ENCODE measurements at regions not wholly inside any gene's neighbourhood (a gene's known extent, or its start where the extent isn't known, plus 50 kb on each side); places are given as distances from the start of the nearest gene placed in this dataset.

- no peak for ATAC-seq (ENCODE audit: insufficient read depth, low read depth)
- no peak overlapping the region for H2AFZ ChIP-seq (ENCODE audit: low read depth, low read length)
Observed at GRCh38 chr2:12068796-12069538, 322.5 kb downstream of the LPIN1 start.

DNA sequence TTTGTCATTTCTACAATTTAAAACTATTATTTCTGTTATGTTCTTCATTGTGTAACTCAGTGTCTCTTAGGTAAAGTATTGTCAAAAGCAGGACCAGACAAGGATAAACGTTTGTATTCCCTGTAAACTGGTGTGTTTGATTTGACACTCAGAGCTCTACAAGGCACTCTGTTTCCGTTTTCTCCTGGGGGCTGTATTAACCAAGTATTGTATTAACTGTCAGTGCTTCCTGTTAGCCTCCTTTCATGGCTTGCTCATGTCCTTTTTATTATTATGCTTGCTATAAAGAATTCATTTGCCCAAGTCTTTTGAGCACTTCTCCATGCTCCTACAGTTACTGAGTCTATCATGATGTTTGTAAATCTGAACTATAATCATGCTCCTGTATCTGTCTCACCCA is 323.7 kb downstream of the LPIN1 start:
- no peak overlapping the region for H3K9ac ChIP-seq (ENCODE audit: low read depth, low read length)

More at GRCh38 chr2:12068796-12069538, 322.5 kb downstream of the LPIN1 start:
- H3K27me3 ChIP-seq (ENCODE audit: insufficient read depth, low read length, poor library complexity), result no peaks in the 10 kb centered on the region
- no peak overlapping the region for H3K4me3 ChIP-seq (ENCODE audit: low read depth in 1 of 2, low read length in 2 of 2)
- no peak overlapping the region for H3K4me2 ChIP-seq (ENCODE audit: insufficient read depth, low read length)
- DNase-seq, result no peak
- no peak overlapping the region for H3K9ac ChIP-seq (ENCODE audit: low read depth, low read length)
- H3K79me2 ChIP-seq (ENCODE audit: insufficient read depth, low read length), result no peaks in the 10 kb centered on the region
- no peak overlapping the region for H3K27ac ChIP-seq (ENCODE audit: low read length)
- H3K4me1 ChIP-seq (ENCODE audit: insufficient read depth, low read length), result no peaks in the 10 kb centered on the region
- no peaks in the 10 kb centered on the region for H3K9me3 ChIP-seq (ENCODE audit: insufficient read depth, low read length, severe bottlenecking)
- TF ChIP-seq EZH2 (IDR thresholded peaks at IDR 0.05; ENCODE audit: borderline replicate concordance, low read depth, low read length, severe bottlenecking) (no peak), CTCF (IDR thresholded peaks at IDR 0.05; ENCODE audit: borderline replicate concordance, extremely low read depth, low read length, poor library complexity, severe bottlenecking) (no peak)
- H4K20me1 ChIP-seq (ENCODE audit: insufficient read depth, low read length), result no peaks in the 10 kb centered on the region
- H3K36me3 ChIP-seq (ENCODE audit: insufficient read depth, low read length), result no peaks in the 10 kb centered on the region

GRCh38 chr2:12070581-12070980 is 324.1 kb downstream of the LPIN1 start:
- TF ChIP-seq EZH2 (IDR thresholded peaks at IDR 0.05; ENCODE audit: borderline replicate concordance, low read depth, low read length, severe bottlenecking) (no peak), CTCF (IDR thresholded peaks at IDR 0.05; ENCODE audit: borderline replicate concordance, extremely low read depth, low read length, poor library complexity, severe bottlenecking) (no peak)
- H3K9ac ChIP-seq (ENCODE audit: low read depth, low read length), result no peak overlapping the region
- ATAC-seq (ENCODE audit: insufficient read depth, low read depth), result no peak
- H3K9me3 ChIP-seq (ENCODE audit: insufficient read depth, low read length, severe bottlenecking), result no peaks in the 10 kb centered on the region
- H3K4me1 ChIP-seq (ENCODE audit: insufficient read depth, low read length), result no peaks in the 10 kb centered on the region
- no peaks in the 10 kb centered on the region for H3K27me3 ChIP-seq (ENCODE audit: insufficient read depth, low read length, poor library complexity)
- no peak for DNase-seq
- H3K27ac ChIP-seq (ENCODE audit: low read length), result no peak overlapping the region
- no peaks in the 10 kb centered on the region for H4K20me1 ChIP-seq (ENCODE audit: insufficient read depth, low read length)
- no peak overlapping the region for H3K4me2 ChIP-seq (ENCODE audit: insufficient read depth, low read length)
- H3K79me2 ChIP-seq (ENCODE audit: insufficient read depth, low read length), result no peaks in the 10 kb centered on the region
- no peaks in the 10 kb centered on the region for H3K36me3 ChIP-seq (ENCODE audit: insufficient read depth, low read length)
- H2AFZ ChIP-seq (ENCODE audit: low read depth, low read length), result no peak overlapping the region
- no peak overlapping the region for H3K4me3 ChIP-seq (ENCODE audit: low read depth in 1 of 2, low read length in 2 of 2)

More for the DNA sequence above, 323.7 kb downstream of the LPIN1 start:
- ATAC-seq (ENCODE audit: insufficient read depth, low read depth), result 0 out of 3 replicates have a peak, but pooled peaks have one; percentile 52
- no peaks in the 10 kb centered on the region for H3K4me1 ChIP-seq (ENCODE audit: insufficient read depth, low read length)
- H3K36me3 ChIP-seq (ENCODE audit: insufficient read depth, low read length), result no peaks in the 10 kb centered on the region
- no peak overlapping the region for H3K4me3 ChIP-seq (ENCODE audit: low read depth in 1 of 2, low read length in 2 of 2)
- H3K9me3 ChIP-seq (ENCODE audit: insufficient read depth, low read length, severe bottlenecking), result no peaks in the 10 kb centered on the region
- no peak overlapping the region for H2AFZ ChIP-seq (ENCODE audit: low read depth, low read length)
- no peaks in the 10 kb centered on the region for H4K20me1 ChIP-seq (ENCODE audit: insufficient read depth, low read length)
- no peak overlapping the region for H3K4me2 ChIP-seq (ENCODE audit: insufficient read depth, low read length)
- H3K79me2 ChIP-seq (ENCODE audit: insufficient read depth, low read length), result no peaks in the 10 kb centered on the region
- no peak for DNase-seq
- no peaks in the 10 kb centered on the region for H3K27me3 ChIP-seq (ENCODE audit: insufficient read depth, low read length, poor library complexity)
- TF ChIP-seq EZH2 (IDR thresholded peaks at IDR 0.05; ENCODE audit: borderline replicate concordance, low read depth, low read length, severe bottlenecking), result no peak
- no peak for TF ChIP-seq CTCF (IDR thresholded peaks at IDR 0.05; ENCODE audit: borderline replicate concordance, extremely low read depth, low read length, poor library complexity, severe bottlenecking)
- no peak overlapping the region for H3K27ac ChIP-seq (ENCODE audit: low read length)
